WERI-Rb-1 (cell line): ENCODE measurements at regions not wholly inside any gene's neighbourhood (a gene's known extent, or its start where the extent isn't known, plus 50 kb on each side); places are given as distances from the start of the nearest gene placed in this dataset.

Source experiments
- DNase-seq: peaks from one replicate; pipeline ENCODE4 v3.0.0-alpha.2; 2020
- H3K27ac ChIP-seq: fragments of 250-450 bp; sonication (Bioruptor Pico); 2 replicates; pipeline ENCODE4 v1.5.1; 2020; ENCODE audit warnings: mild to moderate bottlenecking, moderate library complexity
- H3K27me3 ChIP-seq: fragments of 250-450 bp; sonication (Bioruptor Pico); 2 replicates; pipeline ENCODE4 v1.5.1; 2021; ENCODE audit warnings: mild to moderate bottlenecking, low read depth, moderate library complexity; ENCODE audit not compliant: insufficient read depth, severe bottlenecking
- H3K36me3 ChIP-seq: fragments of 250-450 bp; sonication (Bioruptor Pico); 2 replicates; pipeline ENCODE4 v1.5.1; 2020; ENCODE audit warnings: mild to moderate bottlenecking, moderate library complexity
- H3K4me3 ChIP-seq: 2 replicates; pipeline ENCODE4 v1.5.1; 2011; ENCODE audit warnings: low read depth, mild to moderate bottlenecking, control low read depth, low read length
- H3K9me3 ChIP-seq: fragments of 250-450 bp; sonication (Bioruptor Pico); 2 replicates; pipeline ENCODE4 v1.5.1; 2021; ENCODE audit warnings: mild to moderate bottlenecking, moderate library complexity; ENCODE audit not compliant: severe bottlenecking
- TF ChIP-seq, protein P1 (sequence below): IDR thresholded peaks from 2 replicates; pipeline ENCODE4 v1.5.1; 2011; ENCODE audit warnings: low read depth, mild to moderate bottlenecking, control low read depth, inconsistent platforms, low read length

DNA sequence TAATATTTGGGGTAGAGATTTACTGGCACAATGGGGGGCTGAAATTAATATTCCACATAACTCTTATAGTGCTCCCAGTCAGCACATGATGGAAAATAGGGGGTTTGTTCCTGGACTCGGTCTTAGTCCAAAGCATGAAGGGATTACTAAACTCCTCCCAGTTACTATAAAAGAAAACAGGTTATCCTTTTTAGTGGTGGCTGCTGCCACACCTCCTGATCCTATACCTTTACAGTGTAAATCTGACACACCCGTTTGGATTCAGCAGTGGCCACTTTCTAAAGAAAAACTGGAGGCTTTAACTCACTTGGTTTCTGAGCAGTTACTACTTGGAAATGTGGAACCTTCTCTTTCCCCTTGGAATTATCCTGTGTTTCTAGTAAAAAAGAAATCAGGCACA, 572.9 kb upstream of the PTGER4 start:
- Histone ChIP-seq H3K27me3 (no peaks in the 10 kb centered on the region), H3K9me3 (no peaks in the 10 kb centered on the region), H3K27ac (peak overlapping the region; percentile 83), H3K36me3 (no peaks in the 10 kb centered on the region), H3K4me3 (no peak overlapping the region)
- peak; percentile 26 for DNase-seq
- TF ChIP-seq, protein P1, sequence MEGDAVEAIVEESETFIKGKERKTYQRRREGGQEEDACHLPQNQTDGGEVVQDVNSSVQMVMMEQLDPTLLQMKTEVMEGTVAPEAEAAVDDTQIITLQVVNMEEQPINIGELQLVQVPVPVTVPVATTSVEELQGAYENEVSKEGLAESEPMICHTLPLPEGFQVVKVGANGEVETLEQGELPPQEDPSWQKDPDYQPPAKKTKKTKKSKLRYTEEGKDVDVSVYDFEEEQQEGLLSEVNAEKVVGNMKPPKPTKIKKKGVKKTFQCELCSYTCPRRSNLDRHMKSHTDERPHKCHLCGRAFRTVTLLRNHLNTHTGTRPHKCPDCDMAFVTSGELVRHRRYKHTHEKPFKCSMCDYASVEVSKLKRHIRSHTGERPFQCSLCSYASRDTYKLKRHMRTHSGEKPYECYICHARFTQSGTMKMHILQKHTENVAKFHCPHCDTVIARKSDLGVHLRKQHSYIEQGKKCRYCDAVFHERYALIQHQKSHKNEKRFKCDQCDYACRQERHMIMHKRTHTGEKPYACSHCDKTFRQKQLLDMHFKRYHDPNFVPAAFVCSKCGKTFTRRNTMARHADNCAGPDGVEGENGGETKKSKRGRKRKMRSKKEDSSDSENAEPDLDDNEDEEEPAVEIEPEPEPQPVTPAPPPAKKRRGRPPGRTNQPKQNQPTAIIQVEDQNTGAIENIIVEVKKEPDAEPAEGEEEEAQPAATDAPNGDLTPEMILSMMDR = no peak

DNA sequence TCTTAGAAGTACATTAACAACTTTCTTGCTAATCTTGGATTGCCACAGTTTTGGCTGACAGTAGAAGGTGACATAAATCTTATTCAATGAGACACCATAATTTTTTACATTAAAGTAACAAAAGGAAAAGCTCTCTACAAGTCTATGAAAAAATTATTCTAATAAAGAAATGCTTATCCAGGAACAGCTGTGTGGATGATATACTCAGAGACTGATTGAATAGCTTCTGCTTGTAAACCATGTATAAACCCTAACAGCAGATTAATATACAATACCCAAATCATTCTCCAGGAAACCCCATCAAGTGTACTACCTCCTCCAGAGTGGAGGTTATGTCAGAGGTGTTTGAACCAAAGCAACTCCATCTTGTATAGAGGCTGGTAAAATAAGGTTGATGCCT, 581.4 kb upstream of the PTGER4 start:
- Histone ChIP-seq H3K4me3 (no peak overlapping the region), H3K27ac (no peak overlapping the region), H3K36me3 (no peaks in the 10 kb centered on the region), H3K27me3 (no peaks in the 10 kb centered on the region), H3K9me3 (peaks cover under 1% of the 10 kb centered on the region)
- no peak for DNase-seq
- TF ChIP-seq, protein P1 = no peak

DNA sequence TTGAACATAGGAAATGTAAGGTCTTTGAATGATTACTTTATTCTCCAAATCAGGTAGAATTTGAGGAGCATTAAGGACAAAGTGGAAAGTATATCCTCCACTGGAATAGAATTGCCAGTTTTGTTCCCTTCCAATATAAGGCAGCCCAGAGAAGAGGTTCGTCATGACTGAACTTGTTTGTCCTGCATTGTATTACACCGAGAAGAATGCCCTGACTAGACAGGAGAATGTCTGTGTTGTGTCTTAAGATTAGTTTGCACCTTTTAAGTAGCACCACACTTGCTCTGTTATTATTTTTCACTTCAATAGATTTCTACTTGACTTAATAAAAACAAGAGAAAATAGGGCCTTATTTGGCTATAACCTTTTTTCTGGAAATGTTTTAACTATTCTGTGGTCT, 586.2 kb upstream of the PTGER4 start:
- H3K36me3 ChIP-seq = no peaks in the 10 kb centered on the region
- no peak overlapping the region for H3K27ac ChIP-seq
- TF ChIP-seq, protein P1 = no peak
- H3K4me3 ChIP-seq = no peak overlapping the region
- H3K27me3 ChIP-seq = no peaks in the 10 kb centered on the region
- peaks cover 13% of the 10 kb centered on the region for H3K9me3 ChIP-seq
- DNase-seq = no peak

DNA sequence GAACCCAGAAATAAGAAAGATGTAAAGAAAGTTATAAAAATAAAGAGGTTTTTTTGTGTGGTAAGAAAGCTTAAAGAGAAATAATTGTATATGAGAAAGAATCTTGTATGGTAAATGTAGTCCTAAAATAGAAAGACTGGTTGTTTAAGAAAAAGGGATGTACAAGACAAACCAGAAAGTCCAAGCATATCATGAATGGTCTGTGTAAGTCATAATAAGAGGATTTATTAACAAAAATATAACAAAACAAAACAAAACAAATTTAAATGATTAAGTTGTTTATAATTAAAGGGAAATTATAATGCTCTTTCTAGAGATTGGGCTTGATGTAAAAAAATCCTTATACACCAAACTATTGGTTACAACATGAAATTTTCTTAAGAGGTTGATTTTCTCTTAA, 590.4 kb upstream of the PTGER4 start:
- H3K9me3 ChIP-seq = peaks cover 16% of the 10 kb centered on the region
- DNase-seq = no peak
- H3K27me3 ChIP-seq = no peaks in the 10 kb centered on the region

DNA sequence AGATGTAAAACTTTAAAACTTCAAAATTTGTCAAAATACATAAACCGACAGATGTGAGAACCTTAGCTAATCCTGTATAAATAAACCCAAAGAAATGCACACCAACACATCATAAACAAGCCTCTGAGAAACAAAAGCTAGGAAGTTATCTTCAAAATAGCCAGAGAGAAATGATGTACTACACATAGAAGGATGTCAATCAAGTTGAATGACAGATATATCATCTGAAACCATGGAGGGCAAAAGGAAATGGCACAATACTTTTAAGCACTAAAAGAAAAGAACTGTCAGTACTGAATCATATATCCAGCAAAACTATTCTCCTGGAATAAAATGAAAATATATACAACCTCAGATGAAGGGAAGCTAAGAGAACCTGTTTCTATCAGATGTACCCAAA, 595.1 kb upstream of the PTGER4 start:
- TF ChIP-seq, protein P1 = no peak
- H3K4me3 ChIP-seq = no peak overlapping the region
- H3K36me3 ChIP-seq = no peaks in the 10 kb centered on the region
- H3K27me3 ChIP-seq = no peaks in the 10 kb centered on the region
- DNase-seq = no peak
- H3K9me3 ChIP-seq = peaks cover 6% of the 10 kb centered on the region
- no peak overlapping the region for H3K27ac ChIP-seq

More for the DNA sequence above, 590.4 kb upstream of the PTGER4 start:
- no peaks in the 10 kb centered on the region for H3K36me3 ChIP-seq
- H3K27ac ChIP-seq = no peak overlapping the region
- TF ChIP-seq, protein P1 = no peak
- H3K4me3 ChIP-seq = no peak overlapping the region

DNA sequence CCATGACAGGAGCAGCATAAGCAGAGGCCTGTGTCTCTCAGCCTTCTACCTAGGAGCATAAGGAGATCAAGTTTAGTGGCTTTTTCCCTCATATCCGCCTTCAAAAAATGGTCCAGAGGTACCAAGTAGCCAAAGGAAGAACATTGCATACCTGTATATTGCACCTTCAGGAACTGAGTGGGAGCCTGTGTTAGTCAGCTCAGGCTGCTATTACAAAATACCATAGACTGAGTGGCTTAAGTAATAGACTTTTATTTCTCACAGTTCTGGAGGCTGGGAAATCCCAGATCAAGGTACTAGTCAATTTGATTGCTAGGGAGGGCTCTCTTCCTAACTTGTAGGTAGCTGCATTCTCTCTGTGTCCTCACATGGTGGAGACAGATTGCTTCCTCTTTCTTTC, 597.4 kb upstream of the PTGER4 start:
- TF ChIP-seq, protein P1 = no peak
- no peak for DNase-seq

More for the DNA sequence above, 597.4 kb upstream of the PTGER4 start:
- Histone ChIP-seq H3K9me3 (peaks cover 3% of the 10 kb centered on the region), H3K36me3 (no peaks in the 10 kb centered on the region), H3K4me3 (no peak overlapping the region), H3K27ac (no peak overlapping the region), H3K27me3 (no peaks in the 10 kb centered on the region)
